ENCODE measurements at regions not wholly inside any gene's neighbourhood (a gene's known extent, or its start where the extent isn't known, plus 50 kb on each side); places are given as distances from the start of the nearest gene placed in this dataset.
"Not testable (repeated sequence)": the region's sequence is repeated elsewhere in the genome, so short reads cannot be mapped to it uniquely, and the experiment has no call there.

GRCh38 chr13:62110079-62110478, 694.4 kb upstream of the PCDH20 start:
- TF ChIP-seq GATA1 (IDR thresholded peaks at IDR 0.05; ENCODE audit: low read depth, low read length) = no peak
- TF ChIP-seq POLR2A (IDR thresholded peaks at IDR 0.05; ENCODE audit: low read length) = no peak
- no peak for DNase-seq

DNA sequence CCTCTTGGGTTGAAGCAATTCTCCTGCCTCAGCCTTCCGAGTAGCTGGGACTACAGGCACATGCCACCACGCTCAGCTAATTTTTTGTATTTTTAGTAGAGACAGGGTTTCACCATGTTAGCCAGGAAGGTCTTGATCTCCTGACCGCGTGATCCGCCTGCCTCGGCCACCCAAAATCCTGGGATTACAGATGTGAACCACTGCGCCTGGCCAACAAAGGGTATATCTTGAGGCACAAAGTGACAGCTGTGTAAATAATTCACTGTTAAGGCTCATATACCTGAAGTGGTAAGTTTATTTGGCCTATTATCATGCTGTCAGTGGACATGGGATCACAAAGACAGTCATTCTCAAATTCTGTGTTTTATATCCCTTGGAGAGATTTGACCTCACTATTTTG, 688.5 kb upstream of the PCDH20 start:
- not testable (repeated sequence) for DNase-seq

- no peak for DNase-seq
- TF ChIP-seq POLR2A (IDR thresholded peaks at IDR 0.05; ENCODE audit: low read length) = no peak
- no peak for TF ChIP-seq GATA1 (IDR thresholded peaks at IDR 0.05; ENCODE audit: low read depth, low read length)
These were observed 681.0 kb upstream of the PCDH20 start for GRCh38 chr13:62096652-62097051.

DNA sequence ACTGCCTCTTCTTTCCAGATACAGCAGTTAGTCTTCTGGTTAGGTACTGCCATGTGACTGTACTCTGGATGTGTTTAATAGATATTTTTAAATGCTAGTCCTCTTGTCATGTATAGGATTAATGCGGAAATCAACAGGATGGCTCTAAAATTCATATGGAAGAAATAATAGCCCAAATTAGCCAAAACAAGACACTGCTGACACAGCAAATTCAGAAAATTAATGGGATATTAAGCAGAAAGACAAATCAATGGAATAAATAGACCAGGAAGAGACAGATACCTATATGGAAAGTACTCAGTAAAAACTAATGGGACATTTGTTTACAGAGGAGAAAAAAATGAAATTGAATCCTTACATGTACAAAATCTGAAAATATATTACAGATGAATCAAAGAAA, 679.3 kb upstream of the PCDH20 start:
- TF ChIP-seq POLR2A (IDR thresholded peaks at IDR 0.05; ENCODE audit: low read length) (no peak), GATA1 (IDR thresholded peaks at IDR 0.05; ENCODE audit: low read depth, low read length) (no peak)
- DNase-seq = no peak

DNA sequence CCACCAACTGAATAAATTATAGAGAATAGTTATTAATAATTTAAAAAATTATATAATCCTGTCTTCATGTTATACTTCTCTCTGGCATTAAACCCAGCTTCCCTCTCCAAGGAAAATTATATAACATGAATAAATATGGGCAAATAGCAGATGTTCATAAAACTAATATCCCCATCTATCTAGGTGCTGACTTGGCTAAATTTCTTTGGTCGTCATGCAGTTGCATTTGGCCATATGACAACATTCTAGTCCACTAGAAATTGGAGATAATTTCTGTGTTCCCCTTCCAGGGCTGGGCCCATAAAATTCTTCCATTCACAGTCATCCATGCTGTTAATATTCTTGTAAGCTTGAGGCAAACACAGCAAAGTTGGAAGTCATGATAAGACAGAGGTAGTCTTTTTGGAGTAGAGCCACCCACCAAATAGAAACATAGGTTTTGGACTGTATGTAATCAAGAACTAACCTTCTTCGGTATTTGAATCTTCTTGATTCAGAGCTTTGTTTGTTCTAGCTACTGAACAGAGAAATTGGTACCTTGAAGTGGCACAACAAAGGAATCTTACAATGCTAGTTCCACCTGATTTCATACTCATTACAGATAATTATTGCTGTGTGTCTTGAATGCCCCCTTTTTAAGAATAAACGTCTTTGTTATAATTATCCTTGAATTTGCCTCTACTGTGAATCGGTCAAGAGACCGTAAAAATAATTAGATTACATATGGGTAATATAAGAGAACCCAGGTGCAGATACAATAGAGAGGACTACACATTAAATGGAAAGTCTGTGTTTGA, 678.5 kb upstream of the PCDH20 start:
- no peak for DNase-seq
- TF ChIP-seq GATA1 (IDR thresholded peaks at IDR 0.05; ENCODE audit: low read depth, low read length) (no peak), POLR2A (IDR thresholded peaks at IDR 0.05; ENCODE audit: low read length) (no peak)

DNA sequence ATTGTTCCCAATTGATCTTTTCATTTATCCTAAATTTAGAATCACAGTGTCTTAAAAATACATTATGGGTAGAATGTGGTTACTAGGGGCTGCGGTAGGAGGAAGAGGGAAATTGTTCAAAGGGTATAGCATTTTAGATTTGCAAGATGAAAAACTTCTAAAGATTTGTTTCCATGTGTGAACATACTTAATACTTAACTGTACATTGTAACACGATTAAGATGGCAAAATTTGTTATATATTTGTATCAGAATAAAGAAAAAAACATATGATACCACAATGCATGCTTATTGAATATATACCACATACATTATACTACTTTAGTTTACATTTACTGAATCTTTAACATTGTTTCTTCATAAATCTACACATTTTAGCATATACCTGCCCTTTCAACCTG, 677.3 kb upstream of the PCDH20 start:
- DNase-seq = no peak
- TF ChIP-seq POLR2A (IDR thresholded peaks at IDR 0.05; ENCODE audit: low read length) = no peak

GRCh38 chr13:62092536-62092935, 676.9 kb upstream of the PCDH20 start:
- TF ChIP-seq POLR2A (IDR thresholded peaks at IDR 0.05; ENCODE audit: low read length) (no peak), GATA1 (IDR thresholded peaks at IDR 0.05; ENCODE audit: low read depth, low read length) (no peak)

DNA sequence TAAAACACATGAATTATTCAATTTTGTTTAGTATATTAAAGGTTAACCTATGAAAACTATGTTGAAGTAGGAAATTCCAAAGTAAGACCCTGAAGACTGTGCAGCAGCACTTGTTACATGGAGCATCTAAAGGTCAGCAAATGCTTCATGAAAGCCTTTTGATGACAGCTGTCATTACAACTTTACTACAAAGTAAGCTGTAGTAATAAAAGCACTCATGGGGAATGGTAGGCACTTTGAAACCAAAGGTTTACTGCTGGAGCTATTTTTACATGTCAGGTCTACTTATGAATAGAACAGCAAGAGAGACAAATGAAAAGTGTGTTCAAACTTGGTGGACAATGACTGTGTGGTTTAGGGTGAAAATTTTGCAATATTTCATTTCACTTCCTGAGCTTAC, 672.5 kb upstream of the PCDH20 start:
- no peak for TF ChIP-seq GATA1 (IDR thresholded peaks at IDR 0.05; ENCODE audit: low read depth, low read length)
- TF ChIP-seq POLR2A (IDR thresholded peaks at IDR 0.05; ENCODE audit: low read length) = no peak
- DNase-seq = no peak

More at GRCh38 chr13:62092536-62092935, 676.9 kb upstream of the PCDH20 start:
- no peak for DNase-seq

- TF ChIP-seq POLR2A (IDR thresholded peaks at IDR 0.05; ENCODE audit: low read length) = no peak
- TF ChIP-seq GATA1 (IDR thresholded peaks at IDR 0.05; ENCODE audit: low read depth, low read length) = no peak
- DNase-seq = no peak
These were observed 671.5 kb upstream of the PCDH20 start for GRCh38 chr13:62087124-62087523.

DNA sequence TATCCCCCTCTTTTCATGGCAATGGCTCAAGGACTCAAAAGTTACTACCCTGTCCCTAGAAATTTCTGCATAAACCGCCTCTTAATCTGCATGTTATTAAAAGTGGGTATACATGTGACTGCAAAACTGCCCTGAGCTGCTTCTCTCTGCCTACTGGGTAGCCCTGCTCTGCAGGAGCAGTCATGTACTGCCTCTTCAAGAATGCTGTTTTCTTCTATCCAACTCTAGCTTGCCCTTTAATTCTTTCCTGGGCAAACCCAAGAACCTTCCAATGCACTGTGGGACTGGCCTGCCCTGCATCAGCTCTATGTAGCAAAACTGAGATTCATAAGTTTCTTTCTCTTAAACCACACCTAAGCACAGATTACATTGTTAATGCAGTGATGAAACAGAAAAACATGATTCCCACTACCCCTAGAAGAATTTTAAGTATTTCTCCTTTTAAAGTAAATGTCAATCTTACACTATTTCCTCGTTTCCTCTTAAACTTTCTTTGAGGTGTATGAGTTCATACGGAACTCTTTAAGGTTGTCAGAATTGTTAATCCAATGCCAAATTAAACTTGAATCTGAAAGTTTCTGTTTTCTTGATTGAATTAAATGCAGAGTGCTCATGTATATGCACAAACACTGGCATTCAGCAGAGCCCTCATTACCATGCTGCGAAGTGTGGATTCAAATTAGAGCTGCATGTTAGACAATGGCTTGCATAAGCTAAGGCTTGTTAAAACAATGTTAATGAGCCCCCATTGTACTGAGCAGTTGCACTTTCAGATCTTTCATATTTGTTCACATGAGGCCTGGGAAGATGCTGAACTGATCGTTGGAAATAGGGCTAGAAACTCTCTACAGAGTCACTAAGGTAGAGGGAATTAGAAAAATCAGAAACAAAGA, 669.9 kb upstream of the PCDH20 start:
- TF ChIP-seq POLR2A (IDR thresholded peaks at IDR 0.05; ENCODE audit: low read length) (no peak), GATA1 (IDR thresholded peaks at IDR 0.05; ENCODE audit: low read depth, low read length) (no peak)

DNA sequence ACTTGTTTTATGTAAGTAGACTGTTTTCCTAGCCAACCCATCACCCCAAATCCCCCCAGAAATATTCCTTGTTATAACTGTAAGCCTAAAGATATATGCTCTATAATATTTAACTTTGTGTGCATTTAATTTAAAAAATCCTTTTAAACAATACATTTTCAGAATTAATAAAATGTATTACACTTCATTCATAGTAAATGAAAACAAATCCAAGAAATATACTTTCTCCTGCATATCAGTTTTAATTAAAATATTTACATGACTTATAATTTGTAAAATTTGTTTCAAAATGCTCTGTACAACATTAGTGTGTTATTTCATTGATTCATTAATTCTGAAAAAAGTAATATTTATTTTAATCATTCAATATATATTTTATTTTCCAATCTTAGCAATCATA, 669.1 kb upstream of the PCDH20 start:
- TF ChIP-seq POLR2A (IDR thresholded peaks at IDR 0.05; ENCODE audit: low read length) (no peak), GATA1 (IDR thresholded peaks at IDR 0.05; ENCODE audit: low read depth, low read length) (no peak)

More for the DNA sequence above, 669.9 kb upstream of the PCDH20 start:
- no peak for DNase-seq

DNA sequence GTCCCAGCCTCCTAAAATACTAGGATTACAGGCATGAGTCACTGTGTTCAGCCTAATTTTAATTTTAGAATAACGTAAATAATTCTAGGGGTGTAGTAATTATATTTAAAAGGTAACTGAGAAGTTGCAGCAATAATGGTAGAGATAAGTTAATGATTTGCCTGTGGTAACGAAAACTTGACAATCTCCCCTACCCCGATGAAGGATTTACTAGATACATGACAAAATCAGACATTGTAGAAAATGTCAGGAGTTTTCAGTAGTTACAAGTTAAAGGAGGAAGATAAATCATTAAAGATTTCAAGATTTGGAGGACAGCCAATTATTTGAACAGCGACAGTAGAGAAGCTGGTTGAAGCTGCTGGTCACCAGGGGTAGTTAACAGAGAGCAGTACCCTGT, 652.2 kb upstream of the PCDH20 start:
- TF ChIP-seq POLR2A (IDR thresholded peaks at IDR 0.05; ENCODE audit: low read length) (no peak), GATA1 (IDR thresholded peaks at IDR 0.05; ENCODE audit: low read depth, low read length) (no peak)
- no peak for DNase-seq

More for the DNA sequence above, 669.1 kb upstream of the PCDH20 start:
- DNase-seq = no peak

GRCh38 chr13:62065016-62065415, 649.4 kb upstream of the PCDH20 start:
- no peak for DNase-seq
- no peak for TF ChIP-seq POLR2A (IDR thresholded peaks at IDR 0.05; ENCODE audit: low read length)
- no peak for TF ChIP-seq GATA1 (IDR thresholded peaks at IDR 0.05; ENCODE audit: low read depth, low read length)

DNA sequence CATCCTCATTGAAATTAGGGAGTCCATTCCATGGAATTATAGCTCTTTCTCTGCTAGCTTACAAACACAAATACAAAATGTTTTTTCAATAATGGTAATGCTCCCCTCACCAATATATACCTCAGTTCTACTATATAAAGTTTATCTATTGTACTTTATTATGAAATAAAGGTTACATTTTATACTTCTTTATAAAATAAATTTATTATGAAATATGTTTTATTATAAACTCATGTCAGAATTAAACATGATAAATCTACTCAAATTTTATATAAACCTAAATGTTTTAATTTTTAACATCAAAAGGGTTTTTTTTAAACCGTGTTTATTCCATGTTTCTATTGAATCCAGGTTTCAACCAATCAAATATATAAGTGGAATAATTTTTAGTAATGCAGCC, 646.1 kb upstream of the PCDH20 start:
- TF ChIP-seq POLR2A (IDR thresholded peaks at IDR 0.05; ENCODE audit: low read length) = no peak
- no peak for TF ChIP-seq GATA1 (IDR thresholded peaks at IDR 0.05; ENCODE audit: low read depth, low read length)
- no peak for DNase-seq

DNA sequence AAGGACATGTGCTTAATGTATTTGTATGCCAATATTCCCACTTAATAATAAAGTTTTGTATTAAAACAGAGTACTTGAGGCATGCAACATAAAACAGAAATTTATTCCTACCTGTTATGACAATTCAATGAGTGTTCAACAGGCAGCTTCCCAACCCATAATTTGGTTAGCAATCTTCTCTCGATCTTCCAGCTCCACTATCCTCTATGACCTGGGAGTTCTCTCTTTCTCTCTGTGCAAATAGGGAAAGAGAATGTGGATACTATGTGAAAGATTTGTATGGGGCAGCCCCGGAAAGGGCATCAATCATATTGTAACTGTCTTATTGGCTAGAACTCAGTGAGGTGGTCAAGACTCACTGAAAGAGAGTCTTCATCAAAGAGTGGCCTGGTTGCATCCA, 644.9 kb upstream of the PCDH20 start:
- no peak for DNase-seq
- no peak for TF ChIP-seq POLR2A (IDR thresholded peaks at IDR 0.05; ENCODE audit: low read length)
- TF ChIP-seq GATA1 (IDR thresholded peaks at IDR 0.05; ENCODE audit: low read depth, low read length) = no peak
